IMR-90 (cell line): ENCODE measurements at regions not wholly inside any gene's neighbourhood (a gene's known extent, or its start where the extent isn't known, plus 50 kb on each side); places are given as distances from the start of the nearest gene placed in this dataset.

Experiments used
- BHLHE40 ChIP-seq: fragments of 150-350 bp; IDR thresholded peaks from 2 replicates; pipeline ENCODE4 v1.6.1; 2016; ENCODE audit warnings: mild to moderate bottlenecking, low read depth, low read length
- CEBPB ChIP-seq: IDR thresholded peaks from 2 replicates; pipeline ENCODE4 v1.6.1; 2012; ENCODE audit warnings: low read depth, low read length, improper control_type of control experiment
- FOS ChIP-seq: fragments of 150-350 bp; IDR thresholded peaks from 2 replicates; pipeline ENCODE4 v1.6.1; 2016; ENCODE audit warnings: low read depth, low read length
- MXI1 ChIP-seq: IDR thresholded peaks from 2 replicates; pipeline ENCODE4 v1.6.1; 2012; ENCODE audit warnings: low read depth, mild to moderate bottlenecking, low read length, moderate library complexity, borderline replicate concordance
- POLR2A ChIP-seq: IDR thresholded peaks from 2 replicates; pipeline ENCODE4 v1.6.1; 2012; ENCODE audit warnings: mild to moderate bottlenecking, low read depth, low read length
- RAD21 ChIP-seq: IDR thresholded peaks from 2 replicates; pipeline ENCODE4 v1.6.1; 2012; ENCODE audit warnings: low read length, improper control_type of control experiment
- TF ChIP-seq, protein P1 (sequence below): conservative IDR thresholded peaks from 2 replicates; pipeline ENCODE4 v1.5.1; 2012; ENCODE audit warnings: mild to moderate bottlenecking, low read depth, low read length, improper control_type of control experiment

DNA sequence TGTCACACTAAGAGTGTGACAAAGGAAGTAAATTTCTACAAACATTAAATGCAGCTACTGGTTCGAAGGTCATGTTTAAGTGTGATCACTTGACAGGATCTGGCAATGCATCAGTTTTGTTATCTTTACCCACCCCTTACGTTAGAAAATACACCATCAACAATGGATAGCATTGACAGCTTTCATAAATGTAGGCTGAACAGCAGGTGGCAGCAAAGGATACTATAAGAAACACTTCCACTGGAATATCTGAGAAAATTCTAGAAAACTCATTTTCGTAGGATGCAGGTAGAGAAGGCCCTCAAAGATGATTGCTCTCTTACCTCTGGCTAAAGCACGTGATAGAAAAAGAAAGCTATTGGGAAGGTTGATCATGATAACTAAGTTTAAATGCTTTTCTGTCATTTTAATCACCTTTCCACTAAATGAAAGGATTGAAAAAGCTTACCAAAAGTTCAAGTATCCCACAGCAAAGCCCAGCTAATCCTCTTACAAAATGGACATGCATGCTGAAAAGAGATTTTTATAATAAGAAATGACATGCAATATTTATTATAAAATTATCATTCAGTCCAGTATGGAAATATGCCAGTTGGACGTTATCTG lies 292.5 kb downstream of the PARP8 start:
- TF ChIP-seq POLR2A (no peak), FOS (no peak), MXI1 (no peak), BHLHE40 (no peak), CEBPB (no peak), RAD21 (peak; percentile 54)
- TF ChIP-seq, protein P1, sequence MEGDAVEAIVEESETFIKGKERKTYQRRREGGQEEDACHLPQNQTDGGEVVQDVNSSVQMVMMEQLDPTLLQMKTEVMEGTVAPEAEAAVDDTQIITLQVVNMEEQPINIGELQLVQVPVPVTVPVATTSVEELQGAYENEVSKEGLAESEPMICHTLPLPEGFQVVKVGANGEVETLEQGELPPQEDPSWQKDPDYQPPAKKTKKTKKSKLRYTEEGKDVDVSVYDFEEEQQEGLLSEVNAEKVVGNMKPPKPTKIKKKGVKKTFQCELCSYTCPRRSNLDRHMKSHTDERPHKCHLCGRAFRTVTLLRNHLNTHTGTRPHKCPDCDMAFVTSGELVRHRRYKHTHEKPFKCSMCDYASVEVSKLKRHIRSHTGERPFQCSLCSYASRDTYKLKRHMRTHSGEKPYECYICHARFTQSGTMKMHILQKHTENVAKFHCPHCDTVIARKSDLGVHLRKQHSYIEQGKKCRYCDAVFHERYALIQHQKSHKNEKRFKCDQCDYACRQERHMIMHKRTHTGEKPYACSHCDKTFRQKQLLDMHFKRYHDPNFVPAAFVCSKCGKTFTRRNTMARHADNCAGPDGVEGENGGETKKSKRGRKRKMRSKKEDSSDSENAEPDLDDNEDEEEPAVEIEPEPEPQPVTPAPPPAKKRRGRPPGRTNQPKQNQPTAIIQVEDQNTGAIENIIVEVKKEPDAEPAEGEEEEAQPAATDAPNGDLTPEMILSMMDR: peak; percentile 58
